ENCODE measurements at regions not wholly inside any gene's neighbourhood (a gene's known extent, or its start where the extent isn't known, plus 50 kb on each side); places are given as distances from the start of the nearest gene placed in this dataset.

DNA sequence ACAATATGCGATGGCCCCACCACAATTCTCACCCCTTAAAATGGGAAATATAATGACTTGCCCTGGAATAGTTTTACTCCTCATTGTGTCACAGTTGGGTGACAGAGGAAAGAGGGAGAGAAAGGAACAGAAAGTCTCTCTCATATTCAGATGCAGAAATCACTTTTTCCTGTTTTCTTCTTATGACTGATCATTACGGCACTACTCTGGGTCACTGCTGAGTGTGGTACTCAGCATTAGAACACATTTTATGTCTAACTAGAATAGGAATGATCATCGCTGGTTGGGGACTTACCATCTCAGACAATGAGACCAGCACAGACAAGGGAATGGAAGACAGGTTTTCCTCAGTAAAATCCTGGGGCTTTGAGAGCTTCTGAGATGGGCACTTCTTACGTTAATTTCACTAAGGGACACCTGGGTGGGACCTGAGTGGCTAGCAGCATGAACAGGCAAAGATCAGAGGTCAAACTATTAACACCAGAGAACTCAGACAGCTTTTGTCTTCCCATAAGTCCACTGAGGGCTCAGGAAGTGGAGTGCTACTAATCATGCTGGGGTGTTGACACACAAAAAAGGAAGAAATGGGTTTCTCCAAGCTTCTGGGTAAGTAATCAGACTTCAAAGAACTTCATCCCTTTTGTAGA is 54.9 kb upstream of the ARHGAP18 start:
- Histone ChIP-seq H3K4me2 (ENCODE audit: low read length, poor library complexity, severe bottlenecking) (no peak overlapping the region), H4K91ac (ENCODE audit: low read length) (no peak overlapping the region), H3K27me3 (ENCODE audit: control insufficient read depth in 1 of 2, insufficient read depth in 1 of 2, low read length in 2 of 2) (peaks cover 0 to 5% of the 10 kb centered on the region in 2 experiments), H3K14ac (ENCODE audit: low read length in 2 of 2) (no peak overlapping the region), H4K8ac (ENCODE audit: low read length) (no peak overlapping the region), H3K27ac (ENCODE audit: low read length, poor library complexity, severe bottlenecking) (no peak overlapping the region), H2BK12ac (ENCODE audit: low read length in 2 of 2) (no peak overlapping the region), H2AK5ac (ENCODE audit: low read length, severe bottlenecking) (no peak overlapping the region), H3K9ac (ENCODE audit: low read length) (no peak overlapping the region), H2BK5ac (ENCODE audit: low read depth, low read length, poor library complexity, severe bottlenecking) (no peak overlapping the region), H3K4me1 (ENCODE audit: control insufficient read depth, insufficient read depth, low read depth, low read length) (no peaks in the 10 kb centered on the region), H2BK120ac (ENCODE audit: low read depth, low read length) (no peak overlapping the region), H3K9me3 (ENCODE audit: control insufficient read depth, low read length) (no peaks in the 10 kb centered on the region), H3K4me3 (ENCODE audit: insufficient read depth in 1 of 2, low read depth in 1 of 2, low read length in 2 of 2) (no peak overlapping the region), H2AFZ (ENCODE audit: low read depth, low read length) (no peak overlapping the region), H3K36me3 (ENCODE audit: control insufficient read depth in 1 of 2, insufficient read depth in 2 of 2, low read depth in 1 of 2, low read length in 2 of 2) (no peaks in the 10 kb centered on the region), H3K18ac (ENCODE audit: low read depth in 1 of 2, low read length in 2 of 2) (no peak overlapping the region), H3K79me1 (replicated peaks; ENCODE audit: low read length, poor library complexity, severe bottlenecking) (no peaks in the 10 kb centered on the region), H3K4ac (ENCODE audit: low read depth in 1 of 2, low read length in 2 of 2) (no peak overlapping the region), H2BK15ac (ENCODE audit: low read depth, poor library complexity, severe bottlenecking) (no peak overlapping the region), H3K23ac (ENCODE audit: low read length in 2 of 2) (no peak overlapping the region)
- WGBS = 93% methylated on average over 3 of the region's 4 CpGs
- no peak for DNase-seq

GRCh38 chr6:129759796-129760605 is 50.0 kb upstream of the ARHGAP18 start:
- no peak overlapping the region for H3K14ac ChIP-seq (ENCODE audit: low read length in 2 of 2)
- no peaks in the 10 kb centered on the region for H3K79me1 ChIP-seq (replicated peaks; ENCODE audit: low read length, poor library complexity, severe bottlenecking)
- H2BK12ac ChIP-seq (ENCODE audit: low read length in 2 of 2) = no peak overlapping the region
- no peak overlapping the region for H3K18ac ChIP-seq (ENCODE audit: low read depth in 1 of 2, low read length in 2 of 2)
- no peak overlapping the region for H3K4me2 ChIP-seq (ENCODE audit: low read length, poor library complexity, severe bottlenecking)
- no peak overlapping the region for H2BK5ac ChIP-seq (ENCODE audit: low read depth, low read length, poor library complexity, severe bottlenecking)
- H3K23ac ChIP-seq (ENCODE audit: low read length in 2 of 2) = no peak overlapping the region
- no peak overlapping the region for H3K4me3 ChIP-seq (ENCODE audit: insufficient read depth in 1 of 2, low read depth in 1 of 2, low read length in 2 of 2)
- H3K4me1 ChIP-seq (ENCODE audit: control insufficient read depth, insufficient read depth, low read depth, low read length) = no peaks in the 10 kb centered on the region
- no peak overlapping the region for H4K91ac ChIP-seq (ENCODE audit: low read length)
- no peak overlapping the region for H2AFZ ChIP-seq (ENCODE audit: low read depth, low read length)
- no peak overlapping the region for H3K4ac ChIP-seq (ENCODE audit: low read depth in 1 of 2, low read length in 2 of 2)
- H3K27ac ChIP-seq (ENCODE audit: low read length, poor library complexity, severe bottlenecking) = no peak overlapping the region
- H2BK120ac ChIP-seq (ENCODE audit: low read depth, low read length) = no peak overlapping the region
- H2AK5ac ChIP-seq (ENCODE audit: low read length, severe bottlenecking) = no peak overlapping the region
- WGBS = 88% methylated on average over 1 of the region's 6 CpGs
- no peak overlapping the region for H4K8ac ChIP-seq (ENCODE audit: low read length)
- no peaks in the 10 kb centered on the region for H3K9me3 ChIP-seq (ENCODE audit: control insufficient read depth, low read length)
- H2BK15ac ChIP-seq (ENCODE audit: low read depth, poor library complexity, severe bottlenecking) = no peak overlapping the region
- no peaks in the 10 kb centered on the region for H3K27me3 ChIP-seq (ENCODE audit: control insufficient read depth in 1 of 2, insufficient read depth in 1 of 2, low read length in 2 of 2)
- no peak for DNase-seq
- no peaks in the 10 kb centered on the region for H3K36me3 ChIP-seq (ENCODE audit: control insufficient read depth in 1 of 2, insufficient read depth in 2 of 2, low read depth in 1 of 2, low read length in 2 of 2)
- H3K9ac ChIP-seq (ENCODE audit: low read length) = no peak overlapping the region

Measured in mesenchymal stem cell (in vitro differentiated cells and primary cell).